SU-DHL-6 (cell line): ENCODE measurements at regions not wholly inside any gene's neighbourhood (a gene's known extent, or its start where the extent isn't known, plus 50 kb on each side); places are given as distances from the start of the nearest gene placed in this dataset.
"Not testable (repeated sequence)": the region's sequence is repeated elsewhere in the genome, so short reads cannot be mapped to it uniquely, and the experiment has no call there.

Experiments
- H2AFZ ChIP-seq: fragments of 200-600 bp; sonication (generic); 2 replicates; pipeline ENCODE4 v1.6.1; 2014; ENCODE audit warnings: low read depth, mild to moderate bottlenecking, moderate library complexity, mixed read lengths, antibody characterized with exemption, low read length; ENCODE audit not compliant: severe bottlenecking
- H3F3A ChIP-seq: fragments of 200-600 bp; shearing (Covaris generic); 2 replicates; pipeline ENCODE4 v1.6.0; 2016; ENCODE audit warnings: antibody characterized with exemption, mild to moderate bottlenecking; ENCODE audit not compliant: insufficient read depth
- H3K27ac ChIP-seq: fragments of 200-600 bp; sonication (generic); 2 replicates; pipeline ENCODE4 v1.5.1; 2016; ENCODE audit warnings: low read depth, mild to moderate bottlenecking, low read length, moderate library complexity, mixed read lengths
- H3K27me3 ChIP-seq: fragments of 200-600 bp; sonication (generic), shearing (Covaris generic); 2 replicates; pipeline ENCODE4 v1.6.0; 2014; ENCODE audit warnings: mild to moderate bottlenecking, low read length
- H3K36me3 ChIP-seq: fragments of 200-600 bp; sonication (generic); 2 replicates; pipeline ENCODE4 v1.6.1; 2014; ENCODE audit warnings: mild to moderate bottlenecking, low read length, mixed read lengths
- H3K4me2 ChIP-seq: fragments of 300-600, 200-600 bp; shearing (Covaris generic), sonication (generic); 2 replicates; pipeline ENCODE4 v1.6.0; 2014; ENCODE audit warnings: low read length, low read depth, mild to moderate bottlenecking; ENCODE audit not compliant: poor library complexity, severe bottlenecking
- H3K4me3 ChIP-seq: fragments of 200-600 bp; sonication (generic); 2 replicates; pipeline ENCODE4 v1.5.1; 2014; ENCODE audit warnings: antibody characterized with exemption, low read length, mild to moderate bottlenecking, mixed read lengths; ENCODE audit not compliant: insufficient read depth, poor library complexity, severe bottlenecking
- H3K79me2 ChIP-seq: fragments of 200-600 bp; sonication (generic); 2 replicates; pipeline ENCODE4 v1.6.1; 2014; ENCODE audit warnings: mild to moderate bottlenecking, low read length, moderate library complexity; ENCODE audit not compliant: insufficient read depth
- H3K9ac ChIP-seq: fragments of 200-600 bp; sonication (generic); 2 replicates; pipeline ENCODE4 v1.7.0; 2014; ENCODE audit warnings: mild to moderate bottlenecking, low read length
- H3K9me2 ChIP-seq: fragments of 200-600 bp; sonication (generic); replicated peaks from 2 replicates; pipeline ENCODE4 v1.6.1; 2014; ENCODE audit warnings: low read length; ENCODE audit not compliant: insufficient read depth
- H3K9me3 ChIP-seq: fragments of 200-600 bp; sonication (generic); 2 replicates; pipeline ENCODE4 v1.6.1; 2014; ENCODE audit warnings: low read length, mixed read lengths; ENCODE audit not compliant: insufficient read depth
- H4K20me1 ChIP-seq: fragments of 200-600 bp; sonication (generic); 2 replicates; pipeline ENCODE4 v1.6.1; 2014; ENCODE audit warnings: low read depth, mild to moderate bottlenecking, antibody characterized with exemption, low read length, moderate library complexity, mixed read lengths
- CTCF ChIP-seq: fragments of 200-600 bp; sonication (generic); IDR thresholded peaks from one replicate; pipeline ENCODE4 v1.5.1; 2017; ENCODE audit warnings: antibody characterized with exemption, mild to moderate bottlenecking, low read length, moderate library complexity; ENCODE audit not compliant: insufficient read depth, poor library complexity, severe bottlenecking
- EZH2phosphoT487 ChIP-seq: fragments of 200-600 bp; sonication (generic), shearing (Covaris generic); conservative IDR thresholded peaks from 2 replicates; pipeline ENCODE4 v1.6.1; 2018; ENCODE audit warnings: mild to moderate bottlenecking, antibody characterized with exemption, low read length, moderate library complexity, mixed read lengths

- no peaks in the 10 kb centered on the region for H3F3A ChIP-seq
- H3K36me3 ChIP-seq: no peaks in the 10 kb centered on the region
- no peaks in the 10 kb centered on the region for H4K20me1 ChIP-seq
- H3K27me3 ChIP-seq: no peaks in the 10 kb centered on the region
- H3K4me3 ChIP-seq: no peak overlapping the region
- TF ChIP-seq CTCF: no peak
- no peak for TF ChIP-seq EZH2phosphoT487
- no peak overlapping the region for H3K4me2 ChIP-seq
- no peaks in the 10 kb centered on the region for H3K9me3 ChIP-seq
- H3K79me2 ChIP-seq: no peaks in the 10 kb centered on the region
- H3K9ac ChIP-seq: no peak overlapping the region
- H3K27ac ChIP-seq: no peak overlapping the region
- no peak overlapping the region for H2AFZ ChIP-seq
- no peaks in the 10 kb centered on the region for H3K9me2 ChIP-seq
Measured at GRCh38 chr10:21125471-21126228, 228.5 kb upstream of the NEBL start.

- no peak overlapping the region for H3K4me2 ChIP-seq
- no peaks in the 10 kb centered on the region for H3K79me2 ChIP-seq
- H3K9me2 ChIP-seq: no peaks in the 10 kb centered on the region
- H3K9ac ChIP-seq: no peak overlapping the region
- TF ChIP-seq CTCF (no peak), EZH2phosphoT487 (no peak)
- H3F3A ChIP-seq: no peaks in the 10 kb centered on the region
- H3K4me3 ChIP-seq: no peak overlapping the region
- H3K9me3 ChIP-seq: no peaks in the 10 kb centered on the region
- H3K27me3 ChIP-seq: no peaks in the 10 kb centered on the region
- H3K27ac ChIP-seq: no peak overlapping the region
- no peaks in the 10 kb centered on the region for H4K20me1 ChIP-seq
- no peak overlapping the region for H2AFZ ChIP-seq
- H3K36me3 ChIP-seq: no peaks in the 10 kb centered on the region
Measured at GRCh38 chr10:21122907-21123306, 225.8 kb upstream of the NEBL start.

- not testable (repeated sequence) for H3K36me3 ChIP-seq, H3F3A ChIP-seq, H4K20me1 ChIP-seq, H3K27me3 ChIP-seq, H2AFZ ChIP-seq, H3K9me2 ChIP-seq, H3K79me2 ChIP-seq, H3K4me2 ChIP-seq, H3K4me3 ChIP-seq, H3K27ac ChIP-seq, H3K9ac ChIP-seq, H3K9me3 ChIP-seq
Measured at GRCh38 chr10:21121822-21122221, 224.7 kb upstream of the NEBL start.

- Histone ChIP-seq H3K27ac (no peak overlapping the region), H3K4me2 (no peak overlapping the region), H4K20me1 (no peaks in the 10 kb centered on the region), H3K36me3 (no peaks in the 10 kb centered on the region), H2AFZ (no peak overlapping the region), H3K27me3 (no peaks in the 10 kb centered on the region), H3K4me3 (no peak overlapping the region), H3K9me2 (no peaks in the 10 kb centered on the region), H3K9me3 (no peaks in the 10 kb centered on the region), H3F3A (no peaks in the 10 kb centered on the region), H3K79me2 (no peaks in the 10 kb centered on the region), H3K9ac (no peak overlapping the region)
- no peak for TF ChIP-seq CTCF
- TF ChIP-seq EZH2phosphoT487: no peak
Measured at GRCh38 chr10:21114683-21115082, 217.6 kb upstream of the NEBL start.
